ENCODE measurements at regions not wholly inside any gene's neighbourhood (a gene's known extent, or its start where the extent isn't known, plus 50 kb on each side); places are given as distances from the start of the nearest gene placed in this dataset.

DNA sequence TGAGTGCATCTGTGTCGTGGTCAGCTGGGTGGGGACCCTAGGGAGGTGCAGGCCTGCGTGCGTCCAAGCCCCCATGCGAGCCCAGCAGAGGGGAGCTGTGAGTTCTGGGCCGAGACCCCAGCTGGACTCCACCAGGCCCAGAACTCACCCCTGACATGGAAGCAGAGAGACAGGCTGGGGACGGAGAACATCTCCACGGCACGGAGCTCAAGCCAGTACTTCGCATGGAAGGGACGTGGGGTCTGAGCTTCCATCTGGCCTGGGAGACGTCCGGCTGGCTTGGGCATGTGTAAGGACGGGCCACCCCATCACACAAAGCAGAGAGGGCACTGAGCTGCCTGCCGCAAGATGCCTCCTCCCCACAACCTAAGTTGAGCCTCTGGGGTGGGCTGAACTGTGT is 422.4 kb downstream of the CTTN start:
- TF ChIP-seq, protein P1, sequence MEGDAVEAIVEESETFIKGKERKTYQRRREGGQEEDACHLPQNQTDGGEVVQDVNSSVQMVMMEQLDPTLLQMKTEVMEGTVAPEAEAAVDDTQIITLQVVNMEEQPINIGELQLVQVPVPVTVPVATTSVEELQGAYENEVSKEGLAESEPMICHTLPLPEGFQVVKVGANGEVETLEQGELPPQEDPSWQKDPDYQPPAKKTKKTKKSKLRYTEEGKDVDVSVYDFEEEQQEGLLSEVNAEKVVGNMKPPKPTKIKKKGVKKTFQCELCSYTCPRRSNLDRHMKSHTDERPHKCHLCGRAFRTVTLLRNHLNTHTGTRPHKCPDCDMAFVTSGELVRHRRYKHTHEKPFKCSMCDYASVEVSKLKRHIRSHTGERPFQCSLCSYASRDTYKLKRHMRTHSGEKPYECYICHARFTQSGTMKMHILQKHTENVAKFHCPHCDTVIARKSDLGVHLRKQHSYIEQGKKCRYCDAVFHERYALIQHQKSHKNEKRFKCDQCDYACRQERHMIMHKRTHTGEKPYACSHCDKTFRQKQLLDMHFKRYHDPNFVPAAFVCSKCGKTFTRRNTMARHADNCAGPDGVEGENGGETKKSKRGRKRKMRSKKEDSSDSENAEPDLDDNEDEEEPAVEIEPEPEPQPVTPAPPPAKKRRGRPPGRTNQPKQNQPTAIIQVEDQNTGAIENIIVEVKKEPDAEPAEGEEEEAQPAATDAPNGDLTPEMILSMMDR (IDR thresholded peaks at IDR 0.05) = no peak
- no peak for TF ChIP-seq POLR2A (IDR thresholded peaks at IDR 0.05)
